HG03060 (cell line): ENCODE measurements at regions not wholly inside any gene's neighbourhood (a gene's known extent, or its start where the extent isn't known, plus 50 kb on each side); places are given as distances from the start of the nearest gene placed in this dataset.
"Not testable (repeated sequence)": the region's sequence is repeated elsewhere in the genome, so short reads cannot be mapped to it uniquely, and the experiment has no call there.

Experiments
- ATAC-seq: cut with Tn5 transposase; IDR thresholded peaks from one replicate; pipeline ENCODE4 v1.9.1; 2021; ENCODE audit warnings: low read depth, moderate number of reproducible peaks; ENCODE audit not compliant: unreplicated experiment

DNA sequence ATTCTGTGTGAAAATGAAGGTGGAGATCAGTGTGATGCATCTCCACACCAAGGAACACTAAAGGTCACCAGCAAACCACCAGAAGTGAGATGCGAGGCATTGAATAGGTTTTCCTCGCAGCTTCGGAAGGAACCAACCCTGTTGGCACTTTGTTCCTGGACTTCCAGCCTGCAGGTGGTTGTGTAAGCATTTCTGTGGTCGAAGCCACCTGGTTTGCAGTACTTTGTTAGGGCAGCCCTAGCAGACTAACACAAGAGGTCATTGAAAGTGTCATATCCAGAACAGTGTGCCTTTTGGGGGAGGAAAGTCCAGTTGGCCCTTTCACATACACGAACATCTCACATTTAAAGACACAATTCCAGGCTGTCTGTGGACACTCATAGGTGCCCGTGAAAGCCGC, 237.2 kb upstream of the PLGLB1 start:
- not testable (repeated sequence) for ATAC-seq

DNA sequence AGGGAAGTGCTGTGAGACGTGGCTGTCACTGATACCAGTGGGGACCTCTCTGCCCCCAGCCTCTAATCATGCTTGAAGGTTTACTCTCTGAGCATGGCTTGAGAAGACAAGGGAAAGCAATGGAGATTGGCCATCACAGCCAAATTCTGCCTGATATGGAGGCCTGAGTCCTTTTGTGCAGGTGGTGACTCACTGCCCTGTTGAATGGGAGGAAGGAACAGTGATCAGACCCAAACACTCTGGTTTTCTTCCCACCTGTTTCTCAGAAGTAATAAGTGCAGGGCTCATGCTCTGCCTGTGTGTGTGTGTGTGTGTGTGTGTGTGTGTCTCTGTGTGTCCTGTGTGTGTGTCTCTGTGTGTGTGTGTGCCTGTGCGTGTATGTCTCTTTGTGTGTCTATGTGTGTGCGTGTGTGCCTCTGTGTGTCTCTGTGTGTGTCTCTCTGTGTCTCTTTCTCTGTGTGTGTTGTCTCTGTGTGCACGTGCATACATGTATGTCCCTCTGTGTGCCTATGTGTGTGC, 240.6 kb upstream of the PLGLB1 start:
- ATAC-seq = not testable (repeated sequence)

DNA sequence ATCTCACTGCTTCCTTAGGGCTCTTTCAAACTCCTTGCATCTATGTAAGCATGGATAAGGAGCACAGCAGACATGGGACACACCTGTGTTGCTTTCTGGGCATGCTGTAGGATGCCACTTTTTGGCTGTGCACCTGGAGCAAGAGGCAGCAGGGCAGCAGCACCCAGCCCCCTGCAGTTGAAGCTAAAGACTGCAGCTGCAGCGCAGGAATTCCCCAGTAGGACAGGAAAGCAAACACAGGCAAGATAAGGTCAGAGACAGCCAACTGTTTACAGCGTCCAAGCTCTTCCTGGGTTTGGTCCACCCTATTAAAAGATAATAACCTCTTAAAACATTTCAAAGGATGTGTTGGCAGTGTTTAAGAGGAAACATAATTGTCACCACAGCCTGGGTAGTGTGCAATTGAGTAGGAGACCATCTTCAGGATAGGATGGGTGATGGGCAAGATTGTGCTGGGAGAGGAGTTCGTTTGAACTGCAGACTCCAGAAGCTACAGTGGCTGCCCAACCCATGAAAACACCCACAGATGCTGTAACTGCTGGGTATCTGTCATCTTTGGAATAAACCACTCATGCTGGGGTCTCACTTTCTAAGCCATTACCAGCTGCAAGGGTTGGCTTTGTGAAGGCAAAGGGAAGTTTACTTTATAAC, 242.3 kb upstream of the PLGLB1 start:
- ATAC-seq = not testable (repeated sequence)

- ATAC-seq = not testable (repeated sequence)
Observed at GRCh38 chr2:87275192-87275591, 253.5 kb upstream of the PLGLB1 start.

- ATAC-seq = not testable (repeated sequence)
Observed at GRCh38 chr2:87275974-87276629, 254.5 kb upstream of the PLGLB1 start.

DNA sequence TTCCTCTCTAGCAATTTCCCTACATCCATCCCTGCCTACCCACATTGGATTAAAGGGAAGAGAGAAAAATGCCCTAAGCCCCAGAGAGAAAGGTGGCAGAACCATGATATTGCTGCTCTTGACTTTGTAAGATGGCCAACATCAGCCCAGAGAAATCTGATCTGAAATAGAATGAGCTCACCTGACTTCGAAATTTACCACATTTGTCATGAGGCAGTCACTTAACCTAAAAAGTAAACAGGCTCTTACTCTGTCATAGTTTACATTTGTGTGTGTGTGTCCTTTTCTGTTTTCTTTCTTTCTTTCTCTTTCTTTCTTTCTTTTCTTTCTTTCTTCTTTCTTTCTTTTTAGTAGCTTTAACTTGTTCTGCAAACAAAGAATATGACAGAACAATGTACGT, 255.0 kb upstream of the PLGLB1 start:
- not testable (repeated sequence) for ATAC-seq

GRCh38 chr2:87277734-87278133, 256.1 kb upstream of the PLGLB1 start:
- not testable (repeated sequence) for ATAC-seq

- ATAC-seq = not testable (repeated sequence)
Observed at GRCh38 chr2:87280596-87281355, 259.1 kb upstream of the PLGLB1 start.

DNA sequence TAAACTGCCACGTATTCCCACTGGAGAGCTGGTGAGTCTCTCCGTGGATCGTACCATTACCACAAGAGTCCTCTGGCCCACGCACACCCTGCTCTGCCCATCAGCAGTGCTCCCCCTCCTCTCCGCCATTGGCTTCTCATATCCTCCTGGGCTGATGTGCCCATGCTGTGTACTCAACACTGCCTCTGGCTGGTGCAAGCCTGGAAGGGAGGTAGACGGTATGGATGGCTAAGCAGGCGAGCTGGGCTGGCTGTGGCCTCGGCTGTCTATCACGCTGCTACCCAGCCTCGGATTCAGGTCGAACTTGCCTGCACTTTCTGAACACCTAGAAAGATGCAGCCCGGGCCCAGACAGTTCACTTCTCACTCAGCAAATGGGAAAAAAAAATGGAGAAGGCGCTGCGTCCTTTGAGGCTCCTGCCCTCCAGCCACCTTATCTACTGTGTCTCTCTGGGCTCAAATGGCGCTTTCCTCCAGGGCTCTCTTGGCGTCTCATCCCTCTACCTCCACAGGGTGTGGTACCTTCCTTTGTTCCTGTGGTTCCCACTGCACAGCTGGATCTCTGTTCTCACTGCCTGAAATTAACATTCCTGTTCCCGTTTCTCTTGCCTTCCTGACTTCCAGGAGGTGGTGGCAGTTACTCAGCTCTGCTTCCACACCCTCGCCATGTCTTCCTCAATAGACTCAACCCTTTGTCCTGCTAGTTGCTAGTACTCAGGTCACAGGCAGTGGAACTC, 262.3 kb upstream of the PLGLB1 start:
- ATAC-seq = not testable (repeated sequence)

GRCh38 chr2:87284471-87284772, 262.8 kb upstream of the PLGLB1 start:
- not testable (repeated sequence) for ATAC-seq

- not testable (repeated sequence) for ATAC-seq
Observed at GRCh38 chr2:87285139-87285538, 263.5 kb upstream of the PLGLB1 start.

- ATAC-seq = not testable (repeated sequence)
Observed at GRCh38 chr2:87290566-87291307, 269.1 kb upstream of the PLGLB1 start.

DNA sequence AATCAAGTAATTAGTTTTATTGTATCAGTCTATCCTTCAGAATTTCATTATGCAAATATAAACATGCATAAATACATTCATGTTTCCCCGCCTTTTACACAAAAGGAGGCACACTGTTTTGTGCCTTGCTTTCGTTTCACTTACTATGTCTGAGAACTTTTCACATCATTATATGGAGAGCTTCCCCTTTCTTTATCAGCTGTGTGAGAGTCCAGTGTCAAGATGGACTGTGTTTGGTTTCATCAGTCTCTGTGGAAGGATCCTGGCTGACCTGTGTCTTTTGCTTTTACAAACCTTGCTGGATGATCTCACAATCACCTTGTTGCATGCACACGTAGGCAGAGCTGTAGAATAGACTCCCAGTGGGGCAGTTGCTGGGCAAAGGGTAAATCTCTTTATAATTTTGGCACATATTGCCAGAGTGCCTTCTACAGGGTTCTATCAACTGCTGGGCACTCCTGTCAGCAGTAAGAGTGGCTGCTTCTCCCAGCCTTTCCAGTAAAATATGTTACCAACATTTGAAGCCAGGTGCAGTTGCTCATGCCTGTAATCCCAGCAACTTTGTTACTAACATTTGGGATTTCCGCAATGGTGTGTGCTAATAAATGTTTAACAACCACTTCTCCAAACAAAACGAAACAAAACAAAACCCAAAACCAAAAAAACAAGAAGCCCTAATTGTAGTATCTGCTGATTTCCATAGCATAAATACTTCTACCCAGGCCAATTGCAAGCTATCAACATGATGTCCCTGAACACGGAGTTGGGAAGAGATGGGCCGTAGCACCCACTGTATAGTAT, 270.0 kb upstream of the PLGLB1 start:
- not testable (repeated sequence) for ATAC-seq

DNA sequence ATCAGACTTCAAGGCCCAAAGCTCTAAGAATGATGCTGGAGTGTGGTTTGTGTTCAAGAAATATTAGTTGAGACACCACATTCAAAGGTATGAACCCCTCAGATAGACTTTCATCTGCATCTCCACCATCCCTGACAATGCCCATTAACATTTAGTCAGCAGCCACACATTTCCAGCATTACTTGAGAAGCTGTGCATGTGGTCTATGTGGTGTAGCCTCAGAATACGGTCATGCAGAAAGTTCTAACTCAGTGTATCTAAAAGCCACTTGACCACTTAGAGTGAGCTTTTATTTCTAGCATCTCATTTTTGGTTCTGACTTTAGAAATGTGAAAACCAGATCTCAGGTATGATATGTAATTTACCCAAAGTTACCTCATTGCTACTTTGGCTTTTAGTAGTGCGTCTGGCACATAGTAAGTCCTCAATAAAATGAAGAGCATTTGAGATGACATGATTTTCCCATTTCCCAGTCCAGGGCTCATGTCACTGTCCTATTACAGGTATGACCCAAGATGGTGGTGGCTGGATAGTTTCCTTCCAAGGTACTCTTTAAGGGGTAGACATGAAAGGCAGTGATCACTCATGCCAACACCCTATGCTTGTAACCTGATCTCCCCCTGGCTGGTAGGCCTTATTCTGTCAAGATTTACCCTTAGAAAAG, 272.4 kb upstream of the PLGLB1 start:
- not testable (repeated sequence) for ATAC-seq

- ATAC-seq = not testable (repeated sequence)
Observed at GRCh38 chr2:87295135-87295534, 273.5 kb upstream of the PLGLB1 start.

DNA sequence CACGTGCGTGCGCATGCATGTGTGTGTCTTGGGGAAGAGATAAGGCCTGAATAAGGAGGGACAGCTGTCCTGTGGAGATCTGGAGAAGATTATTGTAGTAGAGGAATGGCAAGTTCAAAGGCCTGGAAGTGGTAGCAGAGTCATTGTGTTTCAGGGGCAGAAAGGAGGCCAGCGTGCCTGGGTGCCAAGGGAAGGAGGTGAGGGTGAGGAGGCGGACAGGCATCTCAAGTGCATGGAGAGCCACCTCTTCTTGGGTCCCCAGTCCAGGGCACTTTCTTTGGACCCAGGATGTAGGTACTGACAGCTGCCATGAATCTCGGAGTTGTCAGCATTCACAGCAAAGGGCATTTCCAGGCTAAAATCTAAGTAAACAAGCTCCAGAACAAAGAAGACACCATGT, 279.7 kb upstream of the PLGLB1 start:
- ATAC-seq = not testable (repeated sequence)

DNA sequence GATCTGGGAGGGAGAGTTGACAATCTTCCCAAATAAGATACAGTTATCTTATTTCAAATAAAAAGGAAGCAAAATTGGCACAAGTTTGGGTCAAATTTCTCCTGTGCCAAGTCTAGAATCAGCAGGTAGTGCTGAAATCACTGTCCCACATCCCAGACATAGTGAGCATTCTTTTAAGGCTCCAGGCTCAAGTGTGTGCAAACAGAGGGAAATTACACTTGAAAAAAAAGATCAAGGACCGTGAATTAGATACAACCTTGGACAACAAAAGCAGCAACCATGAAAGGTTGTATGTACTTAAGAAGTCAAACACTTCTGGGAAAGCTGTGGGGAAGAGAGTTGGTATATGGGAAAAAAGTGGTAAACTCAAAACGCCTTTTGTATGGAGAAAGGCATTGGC, 280.2 kb upstream of the PLGLB1 start:
- ATAC-seq = not testable (repeated sequence)

GRCh38 chr2:87308621-87309020, 287.0 kb upstream of the PLGLB1 start:
- not testable (repeated sequence) for ATAC-seq

- not testable (repeated sequence) for ATAC-seq
Observed at GRCh38 chr2:87309785-87310184, 288.1 kb upstream of the PLGLB1 start.
